DOHH2 (cell line): ENCODE measurements at regions not wholly inside any gene's neighbourhood (a gene's known extent, or its start where the extent isn't known, plus 50 kb on each side); places are given as distances from the start of the nearest gene placed in this dataset.

Source experiments
- H3F3A ChIP-seq: fragments of 200-600 bp; sonication (generic), shearing (Covaris generic); 2 replicates; pipeline ENCODE4 v1.6.0; 2016; ENCODE audit warnings: antibody characterized with exemption, mild to moderate bottlenecking; ENCODE audit not compliant: control insufficient read depth, insufficient read depth
- H3K27ac ChIP-seq: fragments of 200-600 bp; sonication (generic); 2 replicates; pipeline ENCODE4 v1.5.1; 2014; ENCODE audit warnings: low read depth, mild to moderate bottlenecking, low read length, moderate library complexity
- H3K27me3 ChIP-seq: fragments of 200-600 bp; sonication (generic); 2 replicates; pipeline ENCODE4 v1.6.1; 2014; ENCODE audit warnings: mild to moderate bottlenecking, low read length, mixed read lengths; ENCODE audit not compliant: control insufficient read depth
- H3K36me3 ChIP-seq: fragments of 200-600 bp; sonication (generic); 2 replicates; pipeline ENCODE4 v1.6.1; 2014; ENCODE audit warnings: mild to moderate bottlenecking, low read length, moderate library complexity, mixed read lengths; ENCODE audit not compliant: control insufficient read depth
- H3K4me1 ChIP-seq: fragments of 200-600 bp; sonication (generic); 2 replicates; pipeline ENCODE4 v1.6.1; 2014; ENCODE audit warnings: mild to moderate bottlenecking, low read length, mixed read lengths; ENCODE audit not compliant: control insufficient read depth
- H3K4me2 ChIP-seq: fragments of 200-600 bp; sonication (generic); 2 replicates; pipeline ENCODE4 v1.6.0; 2014; ENCODE audit warnings: mild to moderate bottlenecking, low read length, moderate library complexity
- H3K4me3 ChIP-seq: fragments of 200-600 bp; sonication (generic); 2 replicates; pipeline ENCODE4 v1.5.1; 2014; ENCODE audit warnings: mild to moderate bottlenecking, low read length, mixed read lengths
- H3K79me2 ChIP-seq: fragments of 200-600 bp; sonication (generic); 2 replicates; pipeline ENCODE4 v1.6.1; 2014; ENCODE audit warnings: mild to moderate bottlenecking, low read length, mixed read lengths; ENCODE audit not compliant: control insufficient read depth
- H3K9me2 ChIP-seq: fragments of 200-600 bp; sonication (generic); replicated peaks from 2 replicates; pipeline ENCODE4 v1.6.1; 2014; ENCODE audit warnings: mild to moderate bottlenecking, low read length, mixed read lengths; ENCODE audit not compliant: control insufficient read depth
- H3K9me3 ChIP-seq: fragments of 200-600 bp; sonication (generic); 2 replicates; pipeline ENCODE4 v1.6.1; 2014; ENCODE audit warnings: antibody characterized with exemption, low read length, mixed read lengths; ENCODE audit not compliant: control insufficient read depth, insufficient read depth
- H4K20me1 ChIP-seq: fragments of 200-600 bp; sonication (generic); 2 replicates; pipeline ENCODE4 v1.6.0; 2014; ENCODE audit warnings: low read depth, mild to moderate bottlenecking, antibody characterized with exemption, low read length, moderate library complexity; ENCODE audit not compliant: control insufficient read depth, insufficient read depth
- CTCF ChIP-seq: fragments of 200-600 bp; sonication (generic); IDR thresholded peaks from one replicate; pipeline ENCODE4 v1.5.1; 2014; ENCODE audit warnings: antibody characterized with exemption, mild to moderate bottlenecking, low read depth, low read length; ENCODE audit not compliant: poor library complexity, severe bottlenecking
- EZH2phosphoT487 ChIP-seq: fragments of 200-600 bp; sonication (generic); IDR thresholded peaks from 2 replicates; pipeline ENCODE4 v1.6.1; 2017; ENCODE audit warnings: borderline replicate concordance, mild to moderate bottlenecking, antibody characterized with exemption, low read length, moderate library complexity, mixed read lengths

DNA sequence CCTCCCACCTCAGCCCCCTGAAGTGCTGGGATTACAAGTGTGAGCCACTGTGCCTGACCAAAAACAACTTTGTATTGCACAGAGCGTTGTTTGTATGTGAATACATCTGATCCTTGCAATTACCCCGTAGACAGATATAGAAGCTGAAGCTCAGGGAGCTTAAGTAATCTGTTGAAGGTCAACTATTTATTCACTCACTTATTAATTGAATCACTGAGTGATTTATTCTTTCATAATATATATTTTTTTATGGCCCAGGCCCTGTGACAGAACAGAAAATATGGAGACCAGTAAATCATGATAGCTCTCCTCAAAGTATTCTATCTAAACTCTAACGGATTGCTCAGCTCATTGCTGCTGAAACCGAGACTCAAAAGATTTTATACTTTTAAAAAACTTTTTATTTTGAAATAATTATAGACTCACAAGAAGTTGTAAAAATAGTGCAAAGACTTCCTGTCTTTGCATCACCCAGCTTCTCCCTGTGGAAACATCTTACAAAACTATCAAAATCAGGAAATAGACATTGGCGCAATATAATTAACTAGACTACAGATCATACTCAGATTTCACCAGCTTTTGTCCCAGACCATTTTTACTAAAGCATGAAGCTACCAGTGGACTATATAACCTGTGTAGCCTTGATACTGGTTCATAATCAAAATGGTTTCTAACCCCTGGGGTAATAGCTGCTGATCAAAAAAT is 466.1 kb downstream of the PDCD6IP start:
- Histone ChIP-seq H3K4me1 (peaks cover 35% of the 10 kb centered on the region), H3K9me3 (no peaks in the 10 kb centered on the region), H3K4me3 (no peak overlapping the region), H3K27ac (no peak overlapping the region), H3K9me2 (no peaks in the 10 kb centered on the region), H3F3A (no peaks in the 10 kb centered on the region), H3K27me3 (no peaks in the 10 kb centered on the region), H3K36me3 (no peaks in the 10 kb centered on the region), H4K20me1 (no peaks in the 10 kb centered on the region), H3K4me2 (no peak overlapping the region), H3K79me2 (no peaks in the 10 kb centered on the region)
- no peak for TF ChIP-seq EZH2phosphoT487
- no peak for TF ChIP-seq CTCF

- no peak overlapping the region for H3K4me2 ChIP-seq
- H3K9me2 ChIP-seq = no peaks in the 10 kb centered on the region
- H3K27ac ChIP-seq = no peak overlapping the region
- H4K20me1 ChIP-seq = no peaks in the 10 kb centered on the region
- no peak for TF ChIP-seq CTCF
- TF ChIP-seq EZH2phosphoT487 = no peak
- H3K27me3 ChIP-seq = no peaks in the 10 kb centered on the region
- no peak overlapping the region for H3K4me3 ChIP-seq
- H3K79me2 ChIP-seq = no peaks in the 10 kb centered on the region
- H3K36me3 ChIP-seq = no peaks in the 10 kb centered on the region
- H3K4me1 ChIP-seq = peaks cover 29% of the 10 kb centered on the region
- H3K9me3 ChIP-seq = no peaks in the 10 kb centered on the region
- H3F3A ChIP-seq = no peaks in the 10 kb centered on the region
Measured at GRCh38 chr3:34267088-34267487, 468.7 kb downstream of the PDCD6IP start.

DNA sequence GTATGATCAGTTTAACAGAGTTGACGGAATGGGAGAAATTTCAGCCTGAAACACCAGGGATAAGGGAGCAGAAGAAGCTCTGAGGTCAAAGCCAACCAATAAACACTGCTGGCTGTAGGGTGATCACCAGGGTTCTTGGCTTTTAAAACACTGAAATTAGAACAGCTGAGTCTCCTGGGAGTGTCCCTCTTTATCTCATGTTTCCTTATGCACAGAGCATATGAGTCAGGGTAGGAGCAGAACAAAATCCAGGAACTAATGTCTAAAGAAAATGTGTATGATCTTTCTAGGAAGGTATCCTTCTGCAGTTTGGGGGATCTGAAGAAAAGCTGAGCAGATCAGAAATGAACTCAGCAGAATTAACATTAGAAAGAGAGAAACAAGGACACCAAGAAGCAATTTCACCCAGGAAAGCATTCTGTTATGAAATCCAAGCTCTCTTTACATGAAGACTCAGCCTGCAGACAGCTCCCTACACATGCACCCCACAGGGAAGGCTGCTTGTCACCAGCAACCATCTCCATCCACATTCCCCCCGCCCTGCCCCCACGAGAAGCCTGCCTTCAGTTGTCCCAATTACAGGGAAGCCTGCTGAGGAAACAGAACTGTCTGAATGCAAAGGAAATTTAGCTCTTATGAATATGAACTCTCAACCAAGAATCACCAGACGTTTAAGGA is 469.7 kb downstream of the PDCD6IP start:
- Histone ChIP-seq H3F3A (no peaks in the 10 kb centered on the region), H3K4me3 (no peak overlapping the region), H3K27ac (no peak overlapping the region), H3K4me2 (no peak overlapping the region), H3K9me2 (no peaks in the 10 kb centered on the region), H3K36me3 (no peaks in the 10 kb centered on the region), H3K9me3 (no peaks in the 10 kb centered on the region), H3K27me3 (no peaks in the 10 kb centered on the region), H4K20me1 (no peaks in the 10 kb centered on the region), H3K79me2 (no peaks in the 10 kb centered on the region), H3K4me1 (peaks cover 18% of the 10 kb centered on the region)
- no peak for TF ChIP-seq CTCF
- TF ChIP-seq EZH2phosphoT487 = no peak
